ENCODE measurements at regions not wholly inside any gene's neighbourhood (a gene's known extent, or its start where the extent isn't known, plus 50 kb on each side); places are given as distances from the start of the nearest gene placed in this dataset.

DNA sequence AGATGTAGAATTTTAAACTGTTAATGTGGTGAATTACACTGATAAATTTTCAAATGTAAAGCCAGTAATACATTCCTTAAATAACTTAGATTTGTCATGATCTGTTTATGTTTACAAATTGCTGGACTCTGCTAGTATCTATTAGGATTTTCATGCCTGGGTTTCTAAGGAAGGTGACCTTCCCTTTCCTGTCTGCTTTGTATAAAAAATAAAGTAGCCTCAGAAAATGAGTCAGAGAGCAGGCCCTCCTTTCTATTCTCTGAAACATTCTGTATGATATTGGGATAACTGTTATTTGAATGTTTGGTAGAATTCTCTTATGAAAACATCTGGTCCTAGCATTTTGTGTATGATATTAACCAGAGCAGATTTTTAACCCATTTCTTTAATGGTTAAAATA is 255.3 kb downstream of the SYK start:
- Mint-ChIP-seq H3K4me3 (ENCODE audit: unreplicated experiment) (no peak overlapping the region), H3K9me3 (ENCODE audit: unreplicated experiment) (no peaks in the 10 kb centered on the region), H3K27ac (ENCODE audit: unreplicated experiment) (no peak overlapping the region), H3K4me1 (ENCODE audit: low read depth, unreplicated experiment) (peaks cover 11% of the 10 kb centered on the region), H3K36me3 (ENCODE audit: low read depth, unreplicated experiment) (no peaks in the 10 kb centered on the region), H3K27me3 (ENCODE audit: low read depth, unreplicated experiment) (no peaks in the 10 kb centered on the region)
- FAIRE-seq = no peak
- no peaks in the 10 kb centered on the region for H3K27me3 ChIP-seq (ENCODE audit: insufficient read depth, low read length)
- no peaks in the 10 kb centered on the region for H3K9me3 ChIP-seq (ENCODE audit: insufficient read depth, low read depth, low read length)
- no peak overlapping the region for H3K9ac ChIP-seq (ENCODE audit: low read length)
- DNase-seq (ENCODE audit: low read depth) = peak; percentile 17
- TF ChIP-seq EZH2 (IDR thresholded peaks at IDR 0.05; ENCODE audit: insufficient read depth, low read length) = no peak
- TF ChIP-seq, protein P1, sequence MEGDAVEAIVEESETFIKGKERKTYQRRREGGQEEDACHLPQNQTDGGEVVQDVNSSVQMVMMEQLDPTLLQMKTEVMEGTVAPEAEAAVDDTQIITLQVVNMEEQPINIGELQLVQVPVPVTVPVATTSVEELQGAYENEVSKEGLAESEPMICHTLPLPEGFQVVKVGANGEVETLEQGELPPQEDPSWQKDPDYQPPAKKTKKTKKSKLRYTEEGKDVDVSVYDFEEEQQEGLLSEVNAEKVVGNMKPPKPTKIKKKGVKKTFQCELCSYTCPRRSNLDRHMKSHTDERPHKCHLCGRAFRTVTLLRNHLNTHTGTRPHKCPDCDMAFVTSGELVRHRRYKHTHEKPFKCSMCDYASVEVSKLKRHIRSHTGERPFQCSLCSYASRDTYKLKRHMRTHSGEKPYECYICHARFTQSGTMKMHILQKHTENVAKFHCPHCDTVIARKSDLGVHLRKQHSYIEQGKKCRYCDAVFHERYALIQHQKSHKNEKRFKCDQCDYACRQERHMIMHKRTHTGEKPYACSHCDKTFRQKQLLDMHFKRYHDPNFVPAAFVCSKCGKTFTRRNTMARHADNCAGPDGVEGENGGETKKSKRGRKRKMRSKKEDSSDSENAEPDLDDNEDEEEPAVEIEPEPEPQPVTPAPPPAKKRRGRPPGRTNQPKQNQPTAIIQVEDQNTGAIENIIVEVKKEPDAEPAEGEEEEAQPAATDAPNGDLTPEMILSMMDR (IDR thresholded peaks at IDR 0.05; ENCODE audit: insufficient read depth, low read depth, low read length) = no peak
- H4K20me1 ChIP-seq (ENCODE audit: insufficient read depth, low read length) = no peaks in the 10 kb centered on the region
- no peak overlapping the region for H3K4me2 ChIP-seq (ENCODE audit: low read length)
- no peaks in the 10 kb centered on the region for H3K36me3 ChIP-seq (ENCODE audit: insufficient read depth, low read length)
- H2AFZ ChIP-seq (ENCODE audit: low read depth, low read length) = no peak overlapping the region
- H3K4me1 ChIP-seq (ENCODE audit: insufficient read depth, low read length) = peaks cover 18% of the 10 kb centered on the region
- H3K27ac ChIP-seq (ENCODE audit: low read depth, low read length) = no peak overlapping the region
- no peaks in the 10 kb centered on the region for H3K79me2 ChIP-seq (ENCODE audit: insufficient read depth, low read length)
- no peak overlapping the region for H3K4me3 ChIP-seq (ENCODE audit: insufficient read depth, low read depth, low read length)

DNA sequence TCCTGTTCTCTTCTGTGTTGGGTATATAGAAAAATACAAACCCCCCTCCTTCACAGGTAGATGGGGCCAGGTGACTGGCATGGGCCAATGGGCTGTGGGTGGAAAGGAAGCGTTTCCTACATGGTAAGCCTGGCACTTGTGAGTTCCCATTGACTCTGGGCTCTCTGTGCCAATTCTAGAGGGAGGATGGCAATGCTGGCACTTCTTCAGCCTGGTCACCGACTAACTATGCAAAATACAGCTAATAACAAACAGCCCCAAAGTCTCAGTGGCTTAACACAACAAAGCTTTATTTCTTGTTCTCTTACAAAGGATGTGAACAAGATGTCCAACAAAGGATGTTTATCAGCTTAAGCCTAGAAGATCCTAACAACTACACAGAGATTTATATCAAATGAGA is 258.1 kb downstream of the SYK start:
- H3K4me3 Mint-ChIP-seq (ENCODE audit: unreplicated experiment) = no peak overlapping the region
- TF ChIP-seq, protein P1 (IDR thresholded peaks at IDR 0.05; ENCODE audit: insufficient read depth, low read depth, low read length) = no peak
- no peak for TF ChIP-seq EZH2 (IDR thresholded peaks at IDR 0.05; ENCODE audit: insufficient read depth, low read length)
- H2AFZ ChIP-seq (ENCODE audit: low read depth, low read length) = no peak overlapping the region
- H3K27ac Mint-ChIP-seq (ENCODE audit: unreplicated experiment) = no peak overlapping the region
- no peak for FAIRE-seq
- peaks cover 18% of the 10 kb centered on the region for H3K4me1 ChIP-seq (ENCODE audit: insufficient read depth, low read length)
- H3K9me3 Mint-ChIP-seq (ENCODE audit: unreplicated experiment) = peaks cover 4% of the 10 kb centered on the region
- H3K4me2 ChIP-seq (ENCODE audit: low read length) = no peak overlapping the region
- peaks cover 11% of the 10 kb centered on the region for H3K4me1 Mint-ChIP-seq (ENCODE audit: low read depth, unreplicated experiment)
- H3K36me3 ChIP-seq (ENCODE audit: insufficient read depth, low read length) = no peaks in the 10 kb centered on the region
- H3K27me3 Mint-ChIP-seq (ENCODE audit: low read depth, unreplicated experiment) = no peaks in the 10 kb centered on the region
- H3K79me2 ChIP-seq (ENCODE audit: insufficient read depth, low read length) = no peaks in the 10 kb centered on the region
- H3K9ac ChIP-seq (ENCODE audit: low read length) = no peak overlapping the region
- H3K27me3 ChIP-seq (ENCODE audit: insufficient read depth, low read length) = no peaks in the 10 kb centered on the region
- no peak for DNase-seq (ENCODE audit: low read depth)
- no peaks in the 10 kb centered on the region for H3K36me3 Mint-ChIP-seq (ENCODE audit: low read depth, unreplicated experiment)
- H4K20me1 ChIP-seq (ENCODE audit: insufficient read depth, low read length) = no peaks in the 10 kb centered on the region
- H3K9me3 ChIP-seq (ENCODE audit: insufficient read depth, low read depth, low read length) = no peaks in the 10 kb centered on the region
- H3K27ac ChIP-seq (ENCODE audit: low read depth, low read length) = peak overlapping the region; percentile 39
- H3K4me3 ChIP-seq (ENCODE audit: insufficient read depth, low read depth, low read length) = no peak overlapping the region

DNA sequence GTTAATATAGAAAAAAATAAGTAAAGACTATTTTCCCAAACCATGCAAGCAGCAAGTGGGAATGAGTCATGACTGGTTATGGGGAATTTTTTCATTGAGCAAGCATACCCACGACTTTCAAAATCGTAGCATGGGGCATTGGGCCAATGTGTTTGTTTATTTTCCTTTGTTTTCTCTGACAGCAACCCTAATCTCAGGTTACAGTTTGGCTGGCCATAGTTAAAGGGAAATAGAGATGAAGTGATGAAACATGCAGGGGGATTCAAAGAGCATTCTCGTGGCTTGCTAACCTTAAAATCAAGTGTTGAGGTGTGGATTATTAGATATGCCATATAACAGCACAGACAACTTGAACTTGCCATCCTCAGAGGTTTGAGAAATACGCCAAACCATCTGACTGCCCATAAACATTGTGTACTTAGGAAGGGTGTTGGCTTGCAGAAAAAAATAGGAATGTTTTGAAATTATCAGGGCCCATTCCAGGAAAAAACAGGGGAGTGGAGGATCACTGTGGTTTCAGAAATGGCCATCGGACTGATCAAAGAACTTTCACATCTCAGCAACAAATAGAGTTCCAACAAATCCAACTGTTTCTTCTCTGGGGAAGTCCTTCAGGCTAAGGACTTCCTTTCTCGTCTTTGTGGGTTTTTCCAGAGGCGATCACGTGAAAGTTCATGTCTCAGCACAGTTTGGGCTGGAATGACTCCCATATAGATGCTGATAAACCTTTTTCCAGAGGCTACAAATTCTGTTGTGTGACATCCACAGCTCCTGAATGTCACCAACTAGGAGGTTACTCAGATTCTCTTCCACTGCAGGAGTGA is 259.1 kb downstream of the SYK start:
- H3K9me3 Mint-ChIP-seq (ENCODE audit: unreplicated experiment) = peaks cover 5% of the 10 kb centered on the region
- TF ChIP-seq, protein P1 (IDR thresholded peaks at IDR 0.05; ENCODE audit: insufficient read depth, low read depth, low read length) = no peak
- no peaks in the 10 kb centered on the region for H3K36me3 Mint-ChIP-seq (ENCODE audit: low read depth, unreplicated experiment)
- Histone ChIP-seq H3K27me3 (ENCODE audit: insufficient read depth, low read length) (no peaks in the 10 kb centered on the region), H2AFZ (ENCODE audit: low read depth, low read length) (no peak overlapping the region), H3K36me3 (ENCODE audit: insufficient read depth, low read length) (no peaks in the 10 kb centered on the region), H3K9ac (ENCODE audit: low read length) (peak overlapping the region; percentile 17), H3K27ac (ENCODE audit: low read depth, low read length) (peak overlapping the region; percentile 51), H4K20me1 (ENCODE audit: insufficient read depth, low read length) (no peaks in the 10 kb centered on the region), H3K4me3 (ENCODE audit: insufficient read depth, low read depth, low read length) (no peak overlapping the region), H3K79me2 (ENCODE audit: insufficient read depth, low read length) (no peaks in the 10 kb centered on the region), H3K4me1 (ENCODE audit: insufficient read depth, low read length) (peaks cover 18% of the 10 kb centered on the region), H3K9me3 (ENCODE audit: insufficient read depth, low read depth, low read length) (no peaks in the 10 kb centered on the region), H3K4me2 (ENCODE audit: low read length) (peak overlapping the region; percentile 57)
- FAIRE-seq = peak; percentile 13
- H3K27ac Mint-ChIP-seq (ENCODE audit: unreplicated experiment) = no peak overlapping the region
- peaks cover 3% of the 10 kb centered on the region for H3K27me3 Mint-ChIP-seq (ENCODE audit: low read depth, unreplicated experiment)
- H3K4me1 Mint-ChIP-seq (ENCODE audit: low read depth, unreplicated experiment) = peaks cover 11% of the 10 kb centered on the region
- peak; percentile 96 for DNase-seq (ENCODE audit: low read depth)
- H3K4me3 Mint-ChIP-seq (ENCODE audit: unreplicated experiment) = no peak overlapping the region

Data from astrocyte (in vitro differentiated cells and primary cell).